Retina (tissue), 1 donor: ENCODE measurements at regions not wholly inside any gene's neighbourhood (a gene's known extent, or its start where the extent isn't known, plus 50 kb on each side); places are given as distances from the start of the nearest gene placed in this dataset.
A peak's percentile ranks its signal among the peaks of the same experiment; 100 is the strongest.

ENCODE experiments used
- DNase-seq: peaks from one replicate; pipeline ENCODE4 v3.0.0-alpha.2; 2016

DNA sequence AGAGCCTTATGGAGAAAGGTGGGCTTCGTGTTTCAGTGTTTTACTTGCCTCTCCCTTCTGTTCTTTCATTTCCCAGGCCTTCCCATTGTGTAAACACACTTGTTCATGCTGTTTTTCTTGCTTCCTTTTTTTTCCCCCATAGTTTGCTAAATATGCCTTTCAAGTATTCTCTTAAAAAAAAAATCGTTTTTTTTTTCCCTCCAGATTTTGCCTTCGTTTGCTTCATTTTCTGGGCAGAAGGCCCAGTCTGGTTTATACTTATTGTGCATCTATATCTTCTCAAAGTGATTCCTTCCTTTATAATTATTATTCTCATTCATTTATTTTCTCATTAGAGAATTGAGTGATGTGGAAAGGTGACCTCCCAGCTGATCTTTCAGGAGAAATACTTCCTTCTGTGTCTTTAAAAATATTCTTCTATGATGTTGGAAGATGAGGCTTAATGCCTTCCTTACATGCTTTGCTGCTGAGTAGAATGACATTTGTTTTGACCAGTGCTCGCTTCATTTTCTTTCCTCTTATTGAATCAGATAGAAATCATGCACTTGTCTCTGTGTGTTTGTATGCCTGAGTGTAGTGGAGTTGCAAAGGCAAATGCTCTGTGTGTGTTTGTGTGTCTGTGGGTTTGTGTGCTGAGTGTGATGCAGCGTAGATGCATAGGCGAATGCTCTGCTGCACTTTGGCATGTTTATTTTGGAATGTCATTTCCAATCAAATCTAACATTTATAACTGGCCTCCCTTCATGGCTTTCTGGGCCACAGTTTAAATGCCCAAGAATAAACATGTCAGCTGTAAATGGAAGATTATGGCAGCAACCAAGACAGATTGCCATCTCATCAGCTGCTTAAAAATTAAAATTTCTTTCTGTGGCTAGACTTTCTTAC, 591.4 kb downstream of the FGF9 start:
- DNase-seq: peak; percentile 72

- DNase-seq: no peak
Measured at GRCh38 chr13:22263185-22263584, 592.3 kb downstream of the FGF9 start.

DNA sequence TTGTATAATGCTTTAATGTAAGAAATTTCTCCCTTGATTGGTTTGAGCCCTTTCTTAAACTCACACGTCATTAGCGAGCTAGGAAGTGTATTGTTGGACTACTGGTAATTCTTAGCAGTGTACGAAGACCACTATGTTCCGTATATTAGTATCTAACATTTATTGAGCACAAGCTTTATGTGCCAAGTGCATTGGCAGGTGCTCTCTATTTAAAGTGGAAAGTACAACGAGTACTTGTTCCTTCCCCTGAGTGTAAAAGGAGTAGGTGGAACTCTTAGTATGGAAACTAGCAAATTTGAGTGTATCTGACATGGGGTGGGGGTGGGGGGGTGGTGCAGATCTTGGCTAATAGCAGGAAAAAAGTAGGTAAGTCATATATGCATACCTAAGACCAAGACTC, 594.7 kb downstream of the FGF9 start:
- no peak for DNase-seq

DNA sequence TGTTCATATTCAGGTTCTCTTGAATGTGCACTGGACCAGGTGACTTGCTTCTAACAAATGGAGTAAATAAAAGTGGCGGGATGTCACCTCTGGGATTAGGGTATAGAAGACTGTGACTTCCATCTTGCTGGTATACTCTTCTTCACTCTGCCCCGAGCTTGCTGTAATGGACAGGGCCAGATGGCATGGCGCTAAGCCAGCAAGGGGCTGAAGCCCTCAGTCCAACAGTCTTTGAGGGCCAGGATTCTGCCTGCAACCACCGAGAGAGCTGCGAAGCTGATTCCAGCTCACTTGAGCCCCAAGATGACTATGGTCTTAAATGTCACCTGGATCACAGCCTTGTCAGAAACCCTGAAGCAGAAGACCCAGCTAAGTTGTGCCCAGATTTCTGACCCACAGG, 600.0 kb downstream of the FGF9 start:
- DNase-seq: no peak

DNA sequence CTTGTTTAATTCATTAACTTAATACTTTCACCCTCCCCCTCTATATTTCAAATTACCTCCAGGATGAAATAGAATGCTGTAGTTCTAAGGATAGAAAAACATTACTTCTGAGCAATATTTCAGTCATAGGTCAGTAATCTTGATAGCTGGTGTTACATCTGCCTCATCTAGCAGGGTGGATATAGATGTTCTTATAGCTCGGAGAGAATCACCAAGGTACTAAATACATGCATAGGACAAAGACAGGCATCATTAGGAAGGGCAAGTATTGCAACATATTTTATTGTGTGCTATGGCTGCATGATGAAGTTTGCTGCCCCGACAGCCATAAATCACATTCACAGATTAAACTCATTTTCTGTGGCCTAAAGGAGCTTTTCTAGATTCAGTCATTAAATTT, 601.0 kb downstream of the FGF9 start:
- no peak for DNase-seq

- DNase-seq: no peak
Measured at GRCh38 chr13:22275393-22275792, 604.5 kb downstream of the FGF9 start.

DNA sequence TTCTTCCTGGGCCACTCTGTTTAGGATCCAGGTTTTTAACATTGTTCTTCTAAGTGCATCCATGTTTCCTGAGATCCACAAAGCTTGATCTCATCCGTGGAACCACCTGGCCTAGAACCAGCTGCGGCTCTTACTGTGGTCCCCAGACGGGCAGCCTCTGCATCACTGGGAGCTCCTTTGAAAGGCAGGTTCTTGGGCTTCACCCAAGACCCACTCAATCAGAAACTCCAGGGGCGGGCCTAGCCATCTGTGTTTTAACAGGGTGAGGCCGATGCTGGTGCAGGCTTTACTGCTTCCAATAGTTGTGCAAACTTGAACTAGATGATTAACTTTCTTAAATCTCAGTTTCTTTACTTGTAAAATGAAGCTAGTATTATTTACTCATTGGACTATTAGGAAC, 605.7 kb downstream of the FGF9 start:
- DNase-seq: no peak

- peak; percentile 42 for DNase-seq
Measured at GRCh38 chr13:22278336-22278929, 607.6 kb downstream of the FGF9 start.

DNA sequence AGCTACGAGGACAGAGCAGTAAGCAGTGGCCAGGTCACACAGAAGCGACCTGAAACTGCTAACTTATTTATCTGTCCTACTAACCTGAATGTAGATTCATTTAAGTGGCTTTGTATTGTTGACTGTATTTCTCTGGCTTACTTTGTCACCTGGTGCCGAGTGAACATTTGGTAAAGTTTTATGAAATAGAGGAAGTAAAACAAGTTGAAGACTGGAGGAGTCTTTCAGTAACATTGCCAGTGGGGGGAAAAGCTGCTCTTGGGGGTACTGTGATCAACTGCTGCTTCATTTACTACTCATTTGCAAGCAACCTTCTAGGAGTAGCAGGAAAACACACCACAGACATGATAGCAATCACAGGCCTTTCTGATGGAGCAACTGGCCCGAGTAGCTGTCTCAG, 615.0 kb downstream of the FGF9 start:
- no peak for DNase-seq

GRCh38 chr13:22286338-22286737, 615.5 kb downstream of the FGF9 start:
- DNase-seq: no peak

GRCh38 chr13:22287343-22287920, 616.6 kb downstream of the FGF9 start:
- DNase-seq: no peak

- DNase-seq: no peak
Measured at GRCh38 chr13:22288496-22288895, 617.6 kb downstream of the FGF9 start.

- DNase-seq: no peak
Measured at GRCh38 chr13:22289711-22290110, 618.8 kb downstream of the FGF9 start.

DNA sequence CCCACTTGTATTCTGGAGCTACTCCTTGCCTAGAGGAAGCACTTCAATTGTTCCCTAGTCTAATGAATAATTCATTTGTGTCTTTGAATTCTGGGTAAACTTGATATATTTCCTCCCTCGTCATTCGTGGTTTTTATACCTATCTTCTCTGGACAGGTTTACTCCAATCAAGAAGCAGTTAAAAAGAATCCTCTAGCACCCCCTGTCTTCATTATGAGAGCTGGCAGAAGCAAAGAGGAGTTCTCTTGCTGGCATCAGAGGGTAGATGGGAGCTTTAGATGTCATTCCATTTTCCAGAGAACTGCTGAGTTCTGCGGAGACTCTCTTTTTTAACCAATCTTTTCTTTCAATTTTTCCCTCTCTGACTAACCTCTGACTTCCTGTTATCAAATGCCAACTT, 627.7 kb downstream of the FGF9 start:
- DNase-seq: no peak

DNA sequence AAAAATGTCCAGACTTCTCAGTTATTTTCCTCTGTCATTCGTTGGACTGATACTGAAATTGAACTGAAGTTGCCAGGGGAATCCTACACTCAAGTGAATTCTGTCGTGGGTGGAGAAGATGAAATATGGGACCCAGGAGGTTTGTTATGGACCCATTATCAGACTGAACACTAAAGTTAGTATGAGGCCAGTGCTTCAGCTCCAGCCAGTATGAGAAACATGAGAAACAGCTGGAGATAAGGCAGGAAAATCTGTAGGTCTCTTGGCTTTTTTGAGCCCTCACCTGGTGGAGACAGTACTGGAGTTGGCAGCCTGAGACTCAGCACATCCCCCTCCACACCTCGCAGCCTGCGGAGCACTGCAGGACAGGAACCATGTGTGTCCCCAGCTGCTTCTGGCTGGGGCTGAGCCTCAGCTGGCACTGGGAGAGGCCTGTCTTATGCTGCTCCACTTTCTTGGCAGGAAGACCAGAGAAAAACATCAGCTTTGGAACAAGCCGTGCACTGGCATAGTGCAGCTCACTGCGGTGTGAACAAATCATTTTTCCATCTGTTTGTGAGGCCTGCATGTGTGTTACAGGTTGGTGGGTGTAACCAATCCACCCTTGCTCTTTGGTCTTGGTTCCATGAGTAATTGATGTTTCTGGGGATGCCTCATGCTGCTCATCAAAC, 641.0 kb downstream of the FGF9 start:
- no peak for DNase-seq

GRCh38 chr13:22312405-22312803, 641.5 kb downstream of the FGF9 start:
- DNase-seq: no peak

- no peak for DNase-seq
Measured at GRCh38 chr13:22316494-22317025, 645.7 kb downstream of the FGF9 start.

- DNase-seq: no peak
Measured at GRCh38 chr13:22320991-22321390, 650.1 kb downstream of the FGF9 start.

GRCh38 chr13:22325761-22326160, 654.9 kb downstream of the FGF9 start:
- no peak for DNase-seq

- DNase-seq: no peak
Measured at GRCh38 chr13:22332416-22332815, 661.5 kb downstream of the FGF9 start.

DNA sequence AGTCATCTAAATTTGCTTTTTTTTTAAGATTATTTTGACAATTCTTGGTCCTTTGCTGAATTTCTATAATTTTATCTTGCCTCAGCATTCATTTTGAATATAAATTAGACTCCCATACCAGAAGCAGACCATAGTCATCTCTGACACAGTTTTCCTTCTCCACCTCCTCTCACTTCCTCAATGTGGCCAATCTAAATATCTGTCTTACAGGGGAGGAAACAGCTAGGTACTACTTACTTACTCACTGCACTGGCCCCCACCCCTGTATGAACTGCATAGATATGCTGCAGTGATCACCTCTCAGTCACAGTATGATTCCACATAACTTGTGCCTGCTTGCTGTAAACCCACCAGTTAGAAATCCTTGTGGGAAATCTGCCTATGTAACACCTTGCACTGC, 665.6 kb downstream of the FGF9 start:
- no peak for DNase-seq

DNA sequence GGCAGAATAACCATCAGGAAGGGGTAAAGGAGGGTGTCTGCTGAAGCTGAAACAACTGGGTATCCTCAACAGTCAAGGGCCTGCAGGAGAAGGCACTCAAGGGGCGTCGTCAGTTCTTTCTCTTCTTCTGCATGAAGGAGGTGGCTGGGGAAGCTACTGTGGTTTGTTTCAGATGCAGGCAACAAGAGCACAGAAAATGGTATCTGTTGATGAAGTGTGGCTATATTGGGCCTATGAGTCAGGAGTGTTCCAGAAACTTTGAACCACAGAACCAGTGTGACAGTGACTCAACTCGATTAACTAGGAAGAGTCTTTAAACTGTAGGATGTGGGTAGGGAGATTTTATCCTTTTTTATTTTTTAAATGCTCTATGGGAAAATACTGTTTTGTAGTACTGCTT, 686.3 kb downstream of the FGF9 start:
- DNase-seq: no peak

GRCh38 chr13:22369090-22369489, 698.2 kb downstream of the FGF9 start:
- no peak for DNase-seq
